ENCODE measurements at regions not wholly inside any gene's neighbourhood (a gene's known extent, or its start where the extent isn't known, plus 50 kb on each side); places are given as distances from the start of the nearest gene placed in this dataset.

DNA sequence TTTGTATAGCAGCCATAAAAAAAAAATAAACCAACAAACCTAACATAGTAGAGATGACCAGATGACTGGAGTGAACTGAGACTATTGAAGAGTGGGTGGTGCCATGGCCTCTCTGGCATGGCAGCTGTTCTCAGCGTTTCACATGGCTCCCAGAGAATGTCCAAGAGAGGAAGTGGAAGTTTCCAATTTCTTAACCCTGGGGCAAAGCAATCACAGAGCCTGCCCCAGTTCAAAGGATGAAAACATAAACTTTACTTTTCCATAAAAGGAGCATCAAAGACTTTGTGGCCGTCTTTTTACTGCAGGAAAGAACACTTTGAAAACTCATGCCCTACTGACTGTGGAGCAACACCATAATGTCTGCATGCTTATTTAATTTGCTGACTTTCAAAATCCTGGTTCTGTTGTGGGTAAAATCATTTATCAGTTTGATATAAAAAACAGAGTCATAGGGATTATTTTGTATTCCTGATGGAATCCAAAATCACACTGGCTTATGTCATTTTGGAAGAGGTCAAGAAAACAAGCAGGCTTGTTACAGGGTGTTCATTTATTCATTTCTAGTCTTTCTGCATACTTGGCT lies 165.4 kb downstream of the SLC35B3 start:
- TF ChIP-seq, protein P1, sequence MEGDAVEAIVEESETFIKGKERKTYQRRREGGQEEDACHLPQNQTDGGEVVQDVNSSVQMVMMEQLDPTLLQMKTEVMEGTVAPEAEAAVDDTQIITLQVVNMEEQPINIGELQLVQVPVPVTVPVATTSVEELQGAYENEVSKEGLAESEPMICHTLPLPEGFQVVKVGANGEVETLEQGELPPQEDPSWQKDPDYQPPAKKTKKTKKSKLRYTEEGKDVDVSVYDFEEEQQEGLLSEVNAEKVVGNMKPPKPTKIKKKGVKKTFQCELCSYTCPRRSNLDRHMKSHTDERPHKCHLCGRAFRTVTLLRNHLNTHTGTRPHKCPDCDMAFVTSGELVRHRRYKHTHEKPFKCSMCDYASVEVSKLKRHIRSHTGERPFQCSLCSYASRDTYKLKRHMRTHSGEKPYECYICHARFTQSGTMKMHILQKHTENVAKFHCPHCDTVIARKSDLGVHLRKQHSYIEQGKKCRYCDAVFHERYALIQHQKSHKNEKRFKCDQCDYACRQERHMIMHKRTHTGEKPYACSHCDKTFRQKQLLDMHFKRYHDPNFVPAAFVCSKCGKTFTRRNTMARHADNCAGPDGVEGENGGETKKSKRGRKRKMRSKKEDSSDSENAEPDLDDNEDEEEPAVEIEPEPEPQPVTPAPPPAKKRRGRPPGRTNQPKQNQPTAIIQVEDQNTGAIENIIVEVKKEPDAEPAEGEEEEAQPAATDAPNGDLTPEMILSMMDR (IDR thresholded peaks at IDR 0.05) = no peak
- no peak for TF ChIP-seq POLR2A (IDR thresholded peaks at IDR 0.05)

All from body of pancreas (tissue), 4 donors.